ENCODE measurements at regions not wholly inside any gene's neighbourhood (a gene's known extent, or its start where the extent isn't known, plus 50 kb on each side); places are given as distances from the start of the nearest gene placed in this dataset.

DNA sequence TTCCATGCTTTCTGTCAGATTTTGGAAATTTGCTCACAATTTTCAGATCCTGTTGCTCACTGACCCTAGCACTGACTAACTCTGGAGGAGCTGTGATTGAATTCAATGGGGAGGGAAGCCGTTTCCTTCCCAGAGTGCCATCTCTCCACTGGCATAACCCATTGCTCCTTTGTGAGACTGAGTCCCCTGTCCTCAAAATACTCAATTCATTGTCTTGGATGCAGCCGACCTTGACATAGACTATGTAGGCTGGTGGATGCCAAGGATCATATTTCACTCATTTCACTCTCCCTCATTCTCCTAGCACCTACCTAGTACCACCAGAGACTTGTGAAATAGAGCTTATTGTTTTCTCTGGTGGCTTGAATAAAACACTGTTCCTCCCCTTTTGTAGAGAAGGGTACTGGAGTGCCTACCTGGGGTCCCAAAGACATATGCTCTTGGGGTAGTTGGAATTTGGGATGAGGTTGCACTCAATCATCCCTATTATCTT, 511.3 kb upstream of the ZMIZ1 start:
- Histone ChIP-seq H3K27me3 (no peaks in the 10 kb centered on the region), H3K36me3 (ENCODE audit: low read depth, missing control alignments) (no peaks in the 10 kb centered on the region), H3K4me1 (peaks cover 7% of the 10 kb centered on the region), H3K27ac (no peak overlapping the region), H3K9me3 (no peaks in the 10 kb centered on the region), H3K4me3 (no peak overlapping the region)
- no peak for TF ChIP-seq POLR2A (IDR thresholded peaks at IDR 0.05)
- TF ChIP-seq, protein P1, sequence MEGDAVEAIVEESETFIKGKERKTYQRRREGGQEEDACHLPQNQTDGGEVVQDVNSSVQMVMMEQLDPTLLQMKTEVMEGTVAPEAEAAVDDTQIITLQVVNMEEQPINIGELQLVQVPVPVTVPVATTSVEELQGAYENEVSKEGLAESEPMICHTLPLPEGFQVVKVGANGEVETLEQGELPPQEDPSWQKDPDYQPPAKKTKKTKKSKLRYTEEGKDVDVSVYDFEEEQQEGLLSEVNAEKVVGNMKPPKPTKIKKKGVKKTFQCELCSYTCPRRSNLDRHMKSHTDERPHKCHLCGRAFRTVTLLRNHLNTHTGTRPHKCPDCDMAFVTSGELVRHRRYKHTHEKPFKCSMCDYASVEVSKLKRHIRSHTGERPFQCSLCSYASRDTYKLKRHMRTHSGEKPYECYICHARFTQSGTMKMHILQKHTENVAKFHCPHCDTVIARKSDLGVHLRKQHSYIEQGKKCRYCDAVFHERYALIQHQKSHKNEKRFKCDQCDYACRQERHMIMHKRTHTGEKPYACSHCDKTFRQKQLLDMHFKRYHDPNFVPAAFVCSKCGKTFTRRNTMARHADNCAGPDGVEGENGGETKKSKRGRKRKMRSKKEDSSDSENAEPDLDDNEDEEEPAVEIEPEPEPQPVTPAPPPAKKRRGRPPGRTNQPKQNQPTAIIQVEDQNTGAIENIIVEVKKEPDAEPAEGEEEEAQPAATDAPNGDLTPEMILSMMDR (IDR thresholded peaks at IDR 0.05): no peak
- intact Hi-C loops (cut with DNase I; ENCODE audit: low total_unique reads): no loop called here
- no peak for DNase-seq
- WGBS, 2 donors: 81 to 93% methylated on average over 2 of the region's 2 CpGs

DNA sequence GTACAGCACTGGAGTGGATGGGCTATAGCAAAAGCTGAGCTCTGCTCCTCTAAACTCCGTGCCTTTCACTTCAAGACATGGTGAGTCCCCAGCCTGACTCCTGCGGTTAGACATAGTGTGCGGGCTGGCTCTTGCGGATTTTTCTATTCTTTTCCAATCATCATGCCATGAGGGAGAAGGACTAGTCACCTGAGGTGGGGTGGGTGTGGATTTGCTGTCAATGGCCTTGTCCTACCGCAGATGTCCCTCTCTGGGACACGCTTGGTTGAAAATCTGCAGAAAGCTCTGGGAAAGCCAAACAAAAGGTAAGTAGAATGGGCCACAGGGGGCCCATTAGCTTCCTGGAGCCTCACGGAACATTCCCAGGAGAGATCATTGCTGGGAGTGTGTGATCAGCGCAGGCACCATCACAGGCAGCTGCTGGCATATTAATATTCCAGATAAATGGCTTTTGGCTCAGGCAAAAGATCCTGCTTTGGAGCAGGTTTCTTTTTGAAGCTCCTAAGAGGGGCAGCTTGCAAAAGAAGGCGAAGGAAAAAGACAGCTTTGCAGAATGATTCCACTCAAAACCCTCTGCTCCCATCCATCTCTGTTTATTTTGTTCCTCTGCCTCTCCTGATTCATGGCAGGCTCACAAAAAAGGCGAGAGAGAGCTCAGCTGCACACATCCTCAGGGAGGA, 509.0 kb upstream of the ZMIZ1 start:
- DNase-seq: no peak
- no peak overlapping the region for H3K27ac ChIP-seq
- 83 to 88% methylated on average over 9 to 10 of the region's 10 CpGs for WGBS, 2 donors
- no peak overlapping the region for H3K4me3 ChIP-seq
- H3K4me1 ChIP-seq: no peaks in the 10 kb centered on the region
- no peaks in the 10 kb centered on the region for H3K36me3 ChIP-seq (ENCODE audit: low read depth, missing control alignments)
- H3K27me3 ChIP-seq: no peaks in the 10 kb centered on the region
- TF ChIP-seq POLR2A (IDR thresholded peaks at IDR 0.05): no peak
- TF ChIP-seq, protein P1 (IDR thresholded peaks at IDR 0.05): no peak
- intact Hi-C loops (cut with DNase I; ENCODE audit: low total_unique reads): no loop called here
- no peaks in the 10 kb centered on the region for H3K9me3 ChIP-seq

DNA sequence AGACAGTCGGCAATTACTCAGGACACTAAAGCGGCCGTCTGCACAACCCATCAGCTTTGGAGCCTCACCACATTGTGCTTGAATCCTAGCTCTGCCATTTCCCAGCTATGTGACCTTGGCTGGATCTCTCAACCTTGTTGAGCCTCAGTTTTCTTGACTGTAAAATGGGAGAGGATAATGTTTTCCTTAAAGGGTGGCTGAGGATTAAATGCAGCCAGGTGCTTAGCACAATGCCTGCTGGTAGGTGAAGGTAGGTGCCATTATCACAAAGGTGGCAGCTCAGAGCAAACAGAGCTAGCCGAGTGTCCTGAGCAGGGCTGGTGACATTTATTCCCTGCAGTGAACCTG, 508.5 kb upstream of the ZMIZ1 start:
- H3K4me3 ChIP-seq: no peak overlapping the region
- no peak for TF ChIP-seq POLR2A (IDR thresholded peaks at IDR 0.05)
- TF ChIP-seq, protein P1 (IDR thresholded peaks at IDR 0.05): no peak
- WGBS, 2 donors: 74 to 89% methylated on average over 4 of the region's 4 CpGs
- no peak overlapping the region for H3K27ac ChIP-seq
- H3K27me3 ChIP-seq: no peaks in the 10 kb centered on the region
- no peak for DNase-seq
- H3K4me1 ChIP-seq: no peaks in the 10 kb centered on the region
- H3K36me3 ChIP-seq (ENCODE audit: low read depth, missing control alignments): no peaks in the 10 kb centered on the region
- H3K9me3 ChIP-seq: no peaks in the 10 kb centered on the region
- intact Hi-C loops (cut with DNase I; ENCODE audit: low total_unique reads): no loop called here

DNA sequence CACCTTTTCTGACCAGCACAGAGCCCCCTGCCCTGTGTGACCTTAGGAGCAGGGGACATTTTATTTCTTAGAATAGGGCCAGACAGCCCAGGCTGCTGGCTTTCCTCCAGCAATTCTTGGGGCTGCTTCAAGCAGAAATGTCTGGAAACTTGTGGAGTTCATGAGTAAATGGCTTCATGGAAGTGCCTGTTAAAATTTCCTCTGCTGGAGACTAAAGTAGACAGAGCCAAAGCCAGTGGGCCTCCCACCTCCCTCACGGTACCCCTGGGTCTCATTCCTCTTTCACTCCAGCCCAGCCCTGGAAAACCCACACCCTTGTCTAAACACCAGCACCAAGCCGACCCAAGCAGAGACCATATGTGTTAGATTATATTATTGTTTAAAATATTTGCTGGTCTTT, 505.5 kb upstream of the ZMIZ1 start:
- no peak overlapping the region for H3K4me3 ChIP-seq
- H3K36me3 ChIP-seq (ENCODE audit: low read depth, missing control alignments): no peaks in the 10 kb centered on the region
- no peaks in the 10 kb centered on the region for H3K9me3 ChIP-seq
- no peak for DNase-seq
- H3K27ac ChIP-seq: no peak overlapping the region
- no peaks in the 10 kb centered on the region for H3K27me3 ChIP-seq
- intact Hi-C loops (cut with DNase I; ENCODE audit: low total_unique reads): no loop called here
- no peaks in the 10 kb centered on the region for H3K4me1 ChIP-seq
- 63 to 74% methylated on average over 2 of the region's 2 CpGs for WGBS, 2 donors
- no peak for TF ChIP-seq POLR2A (IDR thresholded peaks at IDR 0.05)
- TF ChIP-seq, protein P1 (IDR thresholded peaks at IDR 0.05): no peak

DNA sequence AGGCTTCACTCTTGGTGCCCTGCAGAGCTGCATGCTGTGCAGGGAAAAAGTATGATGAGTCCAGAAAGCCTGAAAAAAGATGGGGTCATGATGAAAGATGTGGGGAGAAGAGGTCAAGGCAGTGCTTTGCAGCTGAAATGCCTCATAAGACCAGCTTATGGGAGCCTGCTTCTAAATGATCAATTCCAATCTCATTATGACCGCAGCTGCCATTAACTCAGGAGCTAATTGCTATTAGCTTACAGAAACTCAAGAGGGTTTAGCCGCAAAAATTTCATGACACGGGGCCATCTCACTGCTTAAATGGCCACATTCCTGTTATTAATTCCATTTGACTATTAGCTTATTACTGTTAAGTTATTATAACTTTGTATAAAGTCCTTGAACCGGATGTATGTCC, 502.9 kb upstream of the ZMIZ1 start:
- no peaks in the 10 kb centered on the region for H3K9me3 ChIP-seq
- no peaks in the 10 kb centered on the region for H3K27me3 ChIP-seq
- H3K4me3 ChIP-seq: no peak overlapping the region
- 95 to 97% methylated on average over 4 of the region's 4 CpGs for WGBS, 2 donors
- DNase-seq: no peak
- intact Hi-C loops (cut with DNase I; ENCODE audit: low total_unique reads): no loop called here
- H3K27ac ChIP-seq: no peak overlapping the region
- no peaks in the 10 kb centered on the region for H3K36me3 ChIP-seq (ENCODE audit: low read depth, missing control alignments)
- TF ChIP-seq POLR2A (IDR thresholded peaks at IDR 0.05): no peak
- TF ChIP-seq, protein P1 (IDR thresholded peaks at IDR 0.05): no peak
- H3K4me1 ChIP-seq: no peaks in the 10 kb centered on the region

All from testis (tissue), 2 donors.